Stimulated activated CD4-positive, alpha-beta T cell treated with anti-CD3 and anti-CD28 coated beads, TNF-alpha, amount 100 ng/mL, for 1 hour (primary cell): ENCODE measurements at regions not wholly inside any gene's neighbourhood (a gene's known extent, or its start where the extent isn't known, plus 50 kb on each side); places are given as distances from the start of the nearest gene placed in this dataset.

Source experiments
- DNase-seq, 3 donors: peaks; one replicate each; pipeline ENCODE4 v3.0.0-alpha.2; 2020; ENCODE audit warnings: low read depth in 3 of 3, low spot score in 1 of 3

- DNase-seq: no peak
Observed at GRCh38 chr2:204264621-204265140, 280.6 kb upstream of the PARD3B start.

GRCh38 chr2:204265681-204266181 lies 279.5 kb upstream of the PARD3B start:
- no peak for DNase-seq

GRCh38 chr2:204268458-204268857 lies 276.8 kb upstream of the PARD3B start:
- no peak for DNase-seq

- DNase-seq: no peak
Observed at GRCh38 chr2:204268971-204269370, 276.3 kb upstream of the PARD3B start.

- DNase-seq: no peak
Observed at GRCh38 chr2:204272089-204272488, 273.2 kb upstream of the PARD3B start.

GRCh38 chr2:204272610-204273287 lies 272.5 kb upstream of the PARD3B start:
- DNase-seq: no peak

GRCh38 chr2:204274429-204274828 lies 270.8 kb upstream of the PARD3B start:
- DNase-seq: no peak

- no peak for DNase-seq
Observed at GRCh38 chr2:204274991-204275390, 270.3 kb upstream of the PARD3B start.

- DNase-seq: no peak
Observed at GRCh38 chr2:204277226-204277625, 268.0 kb upstream of the PARD3B start.

- no peak for DNase-seq
Observed at GRCh38 chr2:204278454-204278853, 266.8 kb upstream of the PARD3B start.

GRCh38 chr2:204279819-204280218 lies 265.5 kb upstream of the PARD3B start:
- no peak for DNase-seq

- DNase-seq: no peak
Observed at GRCh38 chr2:204280262-204280668, 265.0 kb upstream of the PARD3B start.

- DNase-seq: no peak
Observed at GRCh38 chr2:204282081-204282480, 263.2 kb upstream of the PARD3B start.

GRCh38 chr2:204282525-204282924 lies 262.8 kb upstream of the PARD3B start:
- DNase-seq: no peak

- no peak for DNase-seq
Observed at GRCh38 chr2:204289066-204289465, 256.2 kb upstream of the PARD3B start.

- DNase-seq: no peak
Observed at GRCh38 chr2:204292439-204292838, 252.8 kb upstream of the PARD3B start.

GRCh38 chr2:204293884-204294747 lies 251.2 kb upstream of the PARD3B start:
- DNase-seq: no peak

- DNase-seq: no peak
Observed at GRCh38 chr2:204298404-204298803, 246.9 kb upstream of the PARD3B start.

GRCh38 chr2:204299766-204300165 lies 245.5 kb upstream of the PARD3B start:
- no peak for DNase-seq

GRCh38 chr2:204306667-204307066 lies 238.6 kb upstream of the PARD3B start:
- no peak for DNase-seq

- no peak for DNase-seq
Observed at GRCh38 chr2:204312105-204312504, 233.2 kb upstream of the PARD3B start.

- DNase-seq: no peak
Observed at GRCh38 chr2:204313256-204313655, 232.0 kb upstream of the PARD3B start.
